Epithelial cell of proximal tubule (primary cell): ENCODE measurements at regions not wholly inside any gene's neighbourhood (a gene's known extent, or its start where the extent isn't known, plus 50 kb on each side); places are given as distances from the start of the nearest gene placed in this dataset.

Source experiments
- DNase-seq: peaks from one replicate; pipeline ENCODE4 v3.0.0-alpha.2; 2011; ENCODE audit warnings: low read depth
- H3K4me3 ChIP-seq: 2 replicates; pipeline ENCODE4 v1.5.1; 2011; ENCODE audit warnings: low read depth, mild to moderate bottlenecking, low read length
- TF ChIP-seq, protein P1 (sequence below): conservative IDR thresholded peaks from 2 replicates; pipeline ENCODE4 v1.5.1; 2012; ENCODE audit warnings: low read depth, mild to moderate bottlenecking, low read length

DNA sequence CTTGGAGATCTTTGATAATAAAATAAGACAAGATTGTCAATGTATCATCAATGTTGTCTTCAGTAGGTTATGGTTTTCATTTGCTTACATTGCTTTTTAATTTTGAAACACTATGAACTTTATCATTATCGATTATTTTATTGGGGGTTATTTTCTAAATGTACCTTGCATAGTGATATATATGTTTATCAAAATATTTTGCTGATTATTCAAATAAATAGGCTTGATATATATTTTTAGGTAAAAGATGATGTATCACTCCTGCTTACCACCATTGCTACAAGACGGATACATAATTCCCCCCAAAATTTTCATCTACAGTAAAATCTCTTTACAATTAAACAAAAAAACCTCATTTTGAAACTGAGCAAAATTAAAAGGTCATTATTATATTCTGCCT lies 293.8 kb downstream of the SUCLG1 start:
- DNase-seq: no peak
- TF ChIP-seq, protein P1, sequence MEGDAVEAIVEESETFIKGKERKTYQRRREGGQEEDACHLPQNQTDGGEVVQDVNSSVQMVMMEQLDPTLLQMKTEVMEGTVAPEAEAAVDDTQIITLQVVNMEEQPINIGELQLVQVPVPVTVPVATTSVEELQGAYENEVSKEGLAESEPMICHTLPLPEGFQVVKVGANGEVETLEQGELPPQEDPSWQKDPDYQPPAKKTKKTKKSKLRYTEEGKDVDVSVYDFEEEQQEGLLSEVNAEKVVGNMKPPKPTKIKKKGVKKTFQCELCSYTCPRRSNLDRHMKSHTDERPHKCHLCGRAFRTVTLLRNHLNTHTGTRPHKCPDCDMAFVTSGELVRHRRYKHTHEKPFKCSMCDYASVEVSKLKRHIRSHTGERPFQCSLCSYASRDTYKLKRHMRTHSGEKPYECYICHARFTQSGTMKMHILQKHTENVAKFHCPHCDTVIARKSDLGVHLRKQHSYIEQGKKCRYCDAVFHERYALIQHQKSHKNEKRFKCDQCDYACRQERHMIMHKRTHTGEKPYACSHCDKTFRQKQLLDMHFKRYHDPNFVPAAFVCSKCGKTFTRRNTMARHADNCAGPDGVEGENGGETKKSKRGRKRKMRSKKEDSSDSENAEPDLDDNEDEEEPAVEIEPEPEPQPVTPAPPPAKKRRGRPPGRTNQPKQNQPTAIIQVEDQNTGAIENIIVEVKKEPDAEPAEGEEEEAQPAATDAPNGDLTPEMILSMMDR: no peak
- no peak overlapping the region for H3K4me3 ChIP-seq

DNA sequence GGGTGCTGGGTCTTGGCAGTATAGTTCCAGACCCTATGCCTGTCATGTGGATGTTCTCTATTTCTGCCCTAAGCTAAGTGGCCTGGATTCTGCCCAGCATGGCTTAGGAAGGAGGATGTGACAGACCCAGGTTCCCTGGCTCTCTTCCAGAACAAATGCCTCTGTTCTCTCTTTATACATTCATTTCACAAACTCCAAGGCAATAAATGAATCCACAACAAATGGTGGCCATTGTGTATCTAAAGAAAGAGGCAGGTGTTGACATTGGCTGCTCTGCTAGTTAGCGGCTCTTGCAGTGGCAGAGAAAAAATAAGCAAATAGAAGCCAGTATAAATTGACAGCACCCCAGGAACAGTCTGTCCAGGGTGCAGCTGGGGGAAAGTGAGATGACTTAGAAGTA lies 298.6 kb downstream of the SUCLG1 start:
- DNase-seq: no peak
- H3K4me3 ChIP-seq: no peak overlapping the region
- TF ChIP-seq, protein P1: no peak

DNA sequence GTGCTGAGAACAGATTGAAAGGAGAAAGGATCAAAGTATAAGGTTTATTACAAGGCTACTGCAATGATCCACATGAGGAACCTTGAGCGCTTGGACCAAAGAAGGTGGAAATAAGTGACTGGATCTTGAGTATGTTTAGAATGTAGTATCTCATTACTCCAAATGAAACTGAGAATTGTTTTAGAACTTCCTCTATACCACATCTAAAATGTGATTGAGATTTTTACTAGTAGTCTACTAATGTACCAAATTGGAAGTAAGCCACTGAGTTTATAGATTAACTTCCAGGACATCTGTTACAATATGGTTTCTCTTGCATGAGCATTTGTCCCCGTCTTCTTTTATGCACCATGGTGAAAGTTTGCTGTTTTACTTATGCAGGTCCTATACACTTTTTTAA lies 300.5 kb downstream of the SUCLG1 start:
- H3K4me3 ChIP-seq: no peak overlapping the region
- TF ChIP-seq, protein P1: no peak
- DNase-seq: no peak

DNA sequence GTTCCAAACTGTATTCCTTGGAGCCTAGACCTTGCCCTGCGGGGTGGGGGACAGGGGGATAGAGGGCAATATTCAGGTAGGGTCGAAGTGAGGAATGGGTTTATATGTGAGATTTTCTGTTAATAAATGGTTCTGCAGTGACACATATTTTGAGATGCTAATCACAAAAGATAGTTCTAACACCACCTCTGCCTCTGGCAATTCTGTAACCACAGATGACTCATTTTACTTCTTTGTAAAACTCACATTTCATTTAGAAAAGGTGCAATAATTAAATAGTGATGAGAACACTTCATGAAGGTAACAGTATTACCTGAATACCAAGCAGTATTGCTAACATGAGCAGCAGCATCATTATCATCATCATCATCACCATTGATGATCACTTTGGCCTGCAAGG lies 306.6 kb downstream of the SUCLG1 start:
- no peak overlapping the region for H3K4me3 ChIP-seq
- no peak for DNase-seq
- TF ChIP-seq, protein P1: no peak

DNA sequence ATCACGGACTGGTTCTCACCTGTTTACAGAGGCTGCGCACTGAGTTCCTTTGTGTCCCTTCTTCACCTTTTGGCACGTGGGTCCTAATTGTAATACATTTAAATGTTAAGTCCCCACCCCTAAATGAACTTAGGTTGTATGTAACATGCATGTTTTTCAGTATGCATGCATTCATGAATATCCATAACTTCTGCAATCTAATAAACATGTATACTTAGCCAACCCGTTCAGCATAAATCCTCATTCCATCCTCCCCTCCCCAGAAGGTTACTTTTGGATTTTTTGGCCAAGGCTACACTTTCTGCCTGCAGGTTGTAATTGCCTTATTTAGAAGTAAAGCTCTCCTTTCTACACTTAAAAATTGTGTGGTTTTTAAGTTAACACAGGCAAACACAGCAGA lies 314.7 kb downstream of the SUCLG1 start:
- DNase-seq: no peak
- TF ChIP-seq, protein P1: no peak
- no peak overlapping the region for H3K4me3 ChIP-seq

DNA sequence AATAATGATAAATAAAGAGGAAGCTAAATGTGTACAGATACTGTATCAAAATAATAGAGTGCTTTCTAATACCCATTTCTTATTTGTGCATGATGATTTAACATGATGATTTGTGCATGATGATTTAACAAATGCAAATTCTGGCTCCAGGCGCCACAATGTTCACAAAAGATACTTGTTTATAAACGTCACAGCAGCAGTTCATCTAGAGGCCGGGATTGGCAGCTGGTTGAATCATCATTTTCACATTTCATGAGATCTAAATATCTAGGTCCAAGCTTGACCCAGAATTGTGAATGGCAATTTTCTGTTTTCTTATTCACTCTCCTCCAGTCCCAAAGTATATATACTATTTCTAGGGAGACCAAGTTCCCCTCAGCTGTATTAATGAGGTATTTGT lies 322.0 kb downstream of the SUCLG1 start:
- no peak overlapping the region for H3K4me3 ChIP-seq
- DNase-seq: no peak
- TF ChIP-seq, protein P1: no peak

DNA sequence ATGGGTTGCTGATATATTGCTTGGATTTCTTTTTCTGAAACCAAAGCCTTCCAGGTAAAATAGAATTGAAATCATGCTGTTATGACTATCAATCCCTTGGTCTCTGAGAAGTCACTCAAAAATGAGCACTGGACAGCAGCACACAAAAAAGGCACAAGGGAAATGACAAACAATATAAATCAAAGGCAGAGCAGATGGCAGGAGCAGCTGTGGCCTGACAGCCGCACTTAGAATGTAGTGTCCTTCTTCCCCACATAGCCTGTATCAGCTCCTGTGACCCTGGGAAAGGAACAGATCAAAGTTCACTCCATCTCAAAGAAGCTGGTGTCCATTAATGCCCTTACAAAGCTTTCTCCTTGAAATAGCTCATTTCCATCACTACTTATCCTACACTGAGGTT lies 326.7 kb downstream of the SUCLG1 start:
- TF ChIP-seq, protein P1: no peak
- DNase-seq: no peak
- no peak overlapping the region for H3K4me3 ChIP-seq
